ENCODE measurements at regions not wholly inside any gene's neighbourhood (a gene's known extent, or its start where the extent isn't known, plus 50 kb on each side); places are given as distances from the start of the nearest gene placed in this dataset.

DNA sequence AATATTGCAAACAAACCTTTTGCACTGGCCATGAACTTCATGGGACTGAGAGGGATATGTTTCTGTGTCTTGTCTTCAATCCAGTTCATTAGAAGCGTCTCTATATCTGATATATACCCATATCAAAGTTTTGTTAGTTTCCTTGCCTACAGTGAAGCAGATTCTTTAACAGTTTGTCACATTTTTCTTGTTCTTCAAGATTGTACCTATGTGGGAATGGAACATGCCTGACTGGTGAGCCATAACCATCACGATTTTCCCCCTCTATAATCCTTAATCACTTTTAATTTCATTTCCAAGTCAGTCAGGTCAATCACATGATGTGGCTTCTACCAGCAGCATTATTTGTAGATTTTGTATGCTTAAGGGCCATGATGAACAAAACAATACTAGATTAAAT, 197.1 kb upstream of the PDE5A start:
- no peaks in the 10 kb centered on the region for H3K36me3 Mint-ChIP-seq (ENCODE audit: low read depth)
- no peaks in the 10 kb centered on the region for H3K27me3 Mint-ChIP-seq (ENCODE audit: low read depth)
- no peaks in the 10 kb centered on the region for H3K4me1 Mint-ChIP-seq
- H3K4me3 Mint-ChIP-seq = no peak overlapping the region
- no peak overlapping the region for H3K27ac Mint-ChIP-seq (ENCODE audit: unreplicated experiment)
- peaks cover 5% of the 10 kb centered on the region for H3K9me3 Mint-ChIP-seq
- no peak for DNase-seq (ENCODE audit: low read depth, low spot score)
- TF ChIP-seq, protein P1, sequence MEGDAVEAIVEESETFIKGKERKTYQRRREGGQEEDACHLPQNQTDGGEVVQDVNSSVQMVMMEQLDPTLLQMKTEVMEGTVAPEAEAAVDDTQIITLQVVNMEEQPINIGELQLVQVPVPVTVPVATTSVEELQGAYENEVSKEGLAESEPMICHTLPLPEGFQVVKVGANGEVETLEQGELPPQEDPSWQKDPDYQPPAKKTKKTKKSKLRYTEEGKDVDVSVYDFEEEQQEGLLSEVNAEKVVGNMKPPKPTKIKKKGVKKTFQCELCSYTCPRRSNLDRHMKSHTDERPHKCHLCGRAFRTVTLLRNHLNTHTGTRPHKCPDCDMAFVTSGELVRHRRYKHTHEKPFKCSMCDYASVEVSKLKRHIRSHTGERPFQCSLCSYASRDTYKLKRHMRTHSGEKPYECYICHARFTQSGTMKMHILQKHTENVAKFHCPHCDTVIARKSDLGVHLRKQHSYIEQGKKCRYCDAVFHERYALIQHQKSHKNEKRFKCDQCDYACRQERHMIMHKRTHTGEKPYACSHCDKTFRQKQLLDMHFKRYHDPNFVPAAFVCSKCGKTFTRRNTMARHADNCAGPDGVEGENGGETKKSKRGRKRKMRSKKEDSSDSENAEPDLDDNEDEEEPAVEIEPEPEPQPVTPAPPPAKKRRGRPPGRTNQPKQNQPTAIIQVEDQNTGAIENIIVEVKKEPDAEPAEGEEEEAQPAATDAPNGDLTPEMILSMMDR (conservative IDR thresholded peaks at IDR 0.05) = no peak

GRCh38 chr4:119823891-119824290, 195.3 kb upstream of the PDE5A start:
- TF ChIP-seq, protein P1 (conservative IDR thresholded peaks at IDR 0.05) = no peak
- no peak for DNase-seq (ENCODE audit: low read depth, low spot score)
- H3K9me3 Mint-ChIP-seq = peaks cover 5% of the 10 kb centered on the region
- no peaks in the 10 kb centered on the region for H3K36me3 Mint-ChIP-seq (ENCODE audit: low read depth)
- H3K4me1 Mint-ChIP-seq = no peaks in the 10 kb centered on the region
- no peak overlapping the region for H3K27ac Mint-ChIP-seq (ENCODE audit: unreplicated experiment)
- H3K4me3 Mint-ChIP-seq = no peak overlapping the region
- H3K27me3 Mint-ChIP-seq (ENCODE audit: low read depth) = no peaks in the 10 kb centered on the region

DNA sequence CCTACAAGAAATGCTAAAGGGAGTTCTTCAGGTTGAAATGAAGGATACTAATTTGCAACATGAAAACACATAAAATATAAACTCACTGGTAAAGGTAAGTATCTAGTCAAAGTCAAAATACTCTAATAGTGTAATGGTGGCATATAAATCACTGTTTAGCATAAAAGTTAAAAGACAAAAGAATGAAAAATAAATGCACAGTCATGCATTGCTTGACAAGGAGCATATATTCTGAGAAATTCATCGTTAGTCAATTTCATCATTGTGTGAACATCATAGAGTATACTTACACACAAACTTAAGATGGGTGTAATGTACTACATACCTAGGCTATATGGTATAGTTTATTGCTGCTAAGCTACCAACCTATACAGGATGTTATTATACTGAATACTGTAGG, 194.4 kb upstream of the PDE5A start:
- TF ChIP-seq, protein P1 (conservative IDR thresholded peaks at IDR 0.05) = no peak
- H3K4me3 Mint-ChIP-seq = no peak overlapping the region
- peaks cover 5% of the 10 kb centered on the region for H3K9me3 Mint-ChIP-seq

GRCh38 chr4:119816473-119816872, 187.9 kb upstream of the PDE5A start:
- TF ChIP-seq, protein P1 (conservative IDR thresholded peaks at IDR 0.05) = no peak
- H3K27ac Mint-ChIP-seq (ENCODE audit: unreplicated experiment) = no peak overlapping the region
- no peak overlapping the region for H3K4me3 Mint-ChIP-seq
- H3K27me3 Mint-ChIP-seq (ENCODE audit: low read depth) = no peaks in the 10 kb centered on the region
- DNase-seq (ENCODE audit: low read depth, low spot score) = no peak
- no peaks in the 10 kb centered on the region for H3K36me3 Mint-ChIP-seq (ENCODE audit: low read depth)
- H3K4me1 Mint-ChIP-seq = no peaks in the 10 kb centered on the region
- H3K9me3 Mint-ChIP-seq = no peaks in the 10 kb centered on the region

More for the DNA sequence above, 194.4 kb upstream of the PDE5A start:
- Mint-ChIP-seq H3K4me1 (no peaks in the 10 kb centered on the region), H3K36me3 (ENCODE audit: low read depth) (no peaks in the 10 kb centered on the region), H3K27me3 (ENCODE audit: low read depth) (no peaks in the 10 kb centered on the region), H3K27ac (ENCODE audit: unreplicated experiment) (no peak overlapping the region)
- no peak for DNase-seq (ENCODE audit: low read depth, low spot score)

DNA sequence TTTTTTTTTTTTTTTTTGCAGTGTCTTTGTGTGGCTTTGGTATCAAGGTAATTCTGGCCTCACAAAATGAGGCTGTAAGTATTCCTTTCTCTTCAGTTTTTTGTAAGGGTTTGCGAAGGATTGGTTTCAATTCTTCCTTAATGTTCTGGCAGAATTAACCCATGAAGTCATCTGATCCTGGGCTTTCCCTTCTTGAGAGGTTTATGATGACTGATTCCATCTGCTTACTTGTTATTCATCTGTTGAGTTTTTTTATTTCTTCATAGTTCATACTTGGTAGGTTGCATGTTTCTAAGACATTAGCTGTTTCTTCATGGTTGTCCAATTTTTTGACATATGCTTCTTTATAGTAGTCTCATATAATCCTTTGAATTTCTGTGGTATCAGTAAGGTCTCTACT, 181.4 kb upstream of the PDE5A start:
- H3K27ac Mint-ChIP-seq (ENCODE audit: unreplicated experiment) = no peak overlapping the region
- DNase-seq (ENCODE audit: low read depth, low spot score) = no peak

More for the DNA sequence above, 181.4 kb upstream of the PDE5A start:
- no peaks in the 10 kb centered on the region for H3K36me3 Mint-ChIP-seq (ENCODE audit: low read depth)
- no peaks in the 10 kb centered on the region for H3K27me3 Mint-ChIP-seq (ENCODE audit: low read depth)
- no peaks in the 10 kb centered on the region for H3K4me1 Mint-ChIP-seq
- TF ChIP-seq, protein P1 (conservative IDR thresholded peaks at IDR 0.05) = no peak
- no peak overlapping the region for H3K4me3 Mint-ChIP-seq
- H3K9me3 Mint-ChIP-seq = peaks cover 7% of the 10 kb centered on the region

All from neural crest cell (in vitro differentiated cells).